GM18507 (cell line): ENCODE measurements at regions not wholly inside any gene's neighbourhood (a gene's known extent, or its start where the extent isn't known, plus 50 kb on each side); places are given as distances from the start of the nearest gene placed in this dataset.

ENCODE experiments used
- DNase-seq: peaks from one replicate; pipeline ENCODE4 v3.0.0; 2011; ENCODE audit warnings: low read depth; ENCODE audit not compliant: insufficient read length; ENCODE audit errors: extremely low spot score
- FAIRE-seq: peaks from 2 replicates; lab custom pipeline; 2011; peaks lifted over from hg19 to GRCh38; lab: Jason Lieb, UNC

- DNase-seq (no peak), FAIRE-seq (no peak)
Observed at GRCh38 chr6:147054871-147055270, 149.3 kb upstream of the STXBP5 start.

- DNase-seq (no peak), FAIRE-seq (no peak)
Observed at GRCh38 chr6:147055821-147056392, 148.3 kb upstream of the STXBP5 start.

GRCh38 chr6:147057188-147057587 lies 147.0 kb upstream of the STXBP5 start:
- FAIRE-seq (no peak), DNase-seq (no peak)

- FAIRE-seq (no peak), DNase-seq (no peak)
Observed at GRCh38 chr6:147057705-147058342, 146.4 kb upstream of the STXBP5 start.

- DNase-seq (no peak), FAIRE-seq (no peak)
Observed at GRCh38 chr6:147058786-147059385, 145.3 kb upstream of the STXBP5 start.

- no peak for FAIRE-seq
- DNase-seq: no peak
Observed at GRCh38 chr6:147060636-147061035, 143.6 kb upstream of the STXBP5 start.

GRCh38 chr6:147061252-147061651 lies 143.0 kb upstream of the STXBP5 start:
- DNase-seq: no peak

GRCh38 chr6:147063469-147064031 lies 140.7 kb upstream of the STXBP5 start:
- no peak for FAIRE-seq

More at GRCh38 chr6:147061252-147061651, 143.0 kb upstream of the STXBP5 start:
- no peak for FAIRE-seq

GRCh38 chr6:147065786-147066185 lies 138.4 kb upstream of the STXBP5 start:
- FAIRE-seq (no peak), DNase-seq (no peak)

More at GRCh38 chr6:147063469-147064031, 140.7 kb upstream of the STXBP5 start:
- DNase-seq: no peak

GRCh38 chr6:147067184-147067583 lies 137.0 kb upstream of the STXBP5 start:
- DNase-seq: no peak
- no peak for FAIRE-seq

- DNase-seq (no peak), FAIRE-seq (no peak)
Observed at GRCh38 chr6:147071776-147072175, 132.4 kb upstream of the STXBP5 start.

GRCh38 chr6:147075381-147075780 lies 128.8 kb upstream of the STXBP5 start:
- FAIRE-seq (no peak), DNase-seq (no peak)

GRCh38 chr6:147077251-147077650 lies 127.0 kb upstream of the STXBP5 start:
- FAIRE-seq (no peak), DNase-seq (no peak)

- FAIRE-seq: no peak
- DNase-seq: no peak
Observed at GRCh38 chr6:147078106-147078505, 126.1 kb upstream of the STXBP5 start.

- DNase-seq (no peak), FAIRE-seq (no peak)
Observed at GRCh38 chr6:147078602-147079001, 125.6 kb upstream of the STXBP5 start.

GRCh38 chr6:147080225-147080624 lies 124.0 kb upstream of the STXBP5 start:
- DNase-seq (no peak), FAIRE-seq (no peak)

- DNase-seq (no peak), FAIRE-seq (no peak)
Observed at GRCh38 chr6:147081076-147081609, 123.1 kb upstream of the STXBP5 start.

- no peak for FAIRE-seq
Observed at GRCh38 chr6:147087641-147088040, 116.6 kb upstream of the STXBP5 start.

GRCh38 chr6:147088861-147089260 lies 115.4 kb upstream of the STXBP5 start:
- FAIRE-seq: no peak

More at GRCh38 chr6:147087641-147088040, 116.6 kb upstream of the STXBP5 start:
- DNase-seq: no peak

GRCh38 chr6:147095316-147095715 lies 108.9 kb upstream of the STXBP5 start:
- DNase-seq (no peak), FAIRE-seq (no peak)

More at GRCh38 chr6:147088861-147089260, 115.4 kb upstream of the STXBP5 start:
- DNase-seq: no peak
